Right lobe of liver (tissue), 6 donors: ENCODE measurements at regions not wholly inside any gene's neighbourhood (a gene's known extent, or its start where the extent isn't known, plus 50 kb on each side); places are given as distances from the start of the nearest gene placed in this dataset.

ENCODE experiments used
- ATAC-seq, 4 donors: fragments of 200-7000 bp; cut with Tn5 transposase; one replicate each; pipeline ENCODE4 v1.9.1; 2020; ENCODE audit warnings: mild to moderate bottlenecking in 4 of 4, moderate library complexity in 4 of 4
- DNase-seq, 3 donors: peaks; one replicate each; pipeline ENCODE4 v3.0.0-alpha.2; 2020
- H3K27ac ChIP-seq, 3 donors: fragments of 200-600 bp; one replicate each; pipeline ENCODE4 v1.8.0; 2022
- H3K27me3 ChIP-seq, 2 donors: fragments of 200-600 bp; one replicate each; pipeline ENCODE4 v1.8.0; 2022
- H3K36me3 ChIP-seq, 4 donors: fragments of 200-600 bp; sonication (generic) in 1 of 4; one replicate each; pipeline versions ENCODE4 v1.5.1 to v1.8.0; 2017 to 2022; ENCODE audit warnings: control low read depth in 1 of 4
- H3K4me1 ChIP-seq, 4 donors: fragments of 200-600 bp; sonication (generic) in 1 of 4; one replicate each; pipeline versions ENCODE4 v1.5.1 to v1.8.0; 2017 to 2022; ENCODE audit warnings: control low read depth in 1 of 4
- H3K4me3 ChIP-seq, 3 donors: fragments of 200-600 bp; one replicate each; pipeline ENCODE4 v1.8.0; 2022
- H3K9me3 ChIP-seq, 4 donors: fragments of 200-600 bp; sonication (generic) in 1 of 4; one replicate each; pipeline versions ENCODE4 v1.5.1 to v1.8.0; 2017 to 2022; ENCODE audit warnings: control low read depth in 1 of 4
- CTCF ChIP-seq, 4 donors: fragments of 200-600 bp in 3 of 4; fragments of 450-650 bp in 1 of 4; IDR thresholded peaks; one replicate each; pipeline versions ENCODE4 v1.5.1 to v1.8.0; 2016 to 2022; ENCODE audit warnings: antibody characterized with exemption in 4 of 4, mild to moderate bottlenecking in 2 of 4
- POLR2A ChIP-seq: fragments of 450-650 bp; IDR thresholded peaks from one replicate; pipeline ENCODE4 v1.6.1; 2017; ENCODE audit warnings: antibody characterized with exemption, mild to moderate bottlenecking
- WGBS: methylation state at CpG from one replicate; pipeline ENCODE4 v1.1.6; 2018; ENCODE audit warnings: low coverage, low lambda C conversion rate; ENCODE audit not compliant: insufficient coverage; ENCODE audit errors: missing lambda C conversion rate; 5-methylcytosine and 5-hydroxymethylcytosine counted together
- intact Hi-C, 2 donors: fragments of 100-400 bp; cut with DNase I; formaldehyde crosslinking; loops; one replicate each; pipeline versions ENCODE4 v1.11.2 to v1.14.1; 2022
- donor health status: DM: no; HTN: yes; CAD: no.
- donor health status: DM: no; HTN: no; CAD: no.
- donor health status: DM: no; HTN: no; CAD: no.
- donor health status: DM: no; HTN: yes; CAD: no.
- donor health status: DM: no; HTN: yes; CAD: no.

- 70% methylated on average over 11 of the region's 25 CpGs for WGBS
- ATAC-seq (peak; percentile 8 to 52 (median 24)), DNase-seq (peak; percentile 50 to 67 (median 55))
- intact Hi-C loops: no loop called here
- peaks cover 0 to 6% (median 3%) of the 10 kb centered on the region in 4 donors for H3K4me1 ChIP-seq
- H3K27me3 ChIP-seq: no peaks in the 10 kb centered on the region
- H3K27ac ChIP-seq: peak overlapping the region in 1 of 3 donors; percentile 16
- H3K4me3 ChIP-seq: no peak overlapping the region
- no peaks in the 10 kb centered on the region for H3K9me3 ChIP-seq
- no peaks in the 10 kb centered on the region for H3K36me3 ChIP-seq
- TF ChIP-seq CTCF (IDR thresholded peaks at IDR 0.05) (no peak), POLR2A (no peak)
These were observed 217.8 kb upstream of the GSE1 start for GRCh38 chr16:85395207-85395912.

DNA sequence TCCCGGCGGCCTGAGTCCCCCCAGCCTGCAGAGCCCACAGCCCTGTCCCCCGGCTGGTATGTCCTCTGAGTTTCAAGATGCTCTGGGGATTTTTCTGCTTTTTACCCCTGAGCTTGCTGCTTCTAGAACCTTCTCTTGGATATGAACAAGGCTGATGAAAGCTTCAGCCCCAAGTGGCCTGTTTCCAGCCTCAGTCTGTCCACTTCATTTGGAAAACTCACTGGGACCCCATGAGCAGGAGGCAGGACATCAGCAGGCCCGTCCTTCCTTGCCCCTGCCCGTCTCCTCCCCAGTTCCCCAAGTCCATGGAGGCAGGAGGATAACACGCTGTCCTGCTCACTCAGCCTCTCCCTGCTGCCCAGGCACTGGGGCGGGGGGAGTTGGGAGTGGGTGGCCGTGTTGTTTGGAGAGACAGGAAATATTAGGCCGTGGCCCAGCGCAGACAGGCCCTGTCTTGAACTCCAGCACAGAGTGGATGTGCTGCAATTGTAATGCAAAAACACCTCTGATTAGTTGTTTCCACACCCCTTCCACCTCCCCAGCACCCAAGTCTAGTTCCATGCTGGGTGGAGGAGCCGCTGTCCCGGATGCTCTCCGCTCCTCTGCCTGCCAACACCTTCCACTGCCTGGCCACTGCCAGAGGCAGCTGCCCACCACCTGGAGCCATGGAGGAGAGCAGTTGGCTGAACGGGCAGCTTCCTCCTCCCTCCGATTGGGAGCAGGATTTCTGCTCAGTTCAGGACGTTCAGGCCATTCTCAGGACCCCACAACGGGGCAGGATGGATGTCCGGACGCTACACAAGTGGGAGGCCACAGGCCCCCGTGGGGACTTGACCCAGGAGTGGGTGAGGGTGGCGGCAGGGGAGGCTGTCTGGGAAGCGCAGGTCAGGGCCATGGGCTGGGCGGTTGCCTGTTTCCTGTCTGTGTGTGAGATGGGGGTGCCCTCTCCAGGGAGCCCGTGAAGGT is 216.9 kb upstream of the GSE1 start:
- H3K27me3 ChIP-seq: no peaks in the 10 kb centered on the region
- peak overlapping the region in 1 of 3 donors; percentile 16 for H3K27ac ChIP-seq
- no peak for TF ChIP-seq CTCF (IDR thresholded peaks at IDR 0.05)
- TF ChIP-seq POLR2A: no peak
- no peak overlapping the region for H3K4me3 ChIP-seq
- intact Hi-C loops: no loop called here
- H3K4me1 ChIP-seq: peaks cover 0 to 4% (median 0%) of the 10 kb centered on the region in 4 donors
- no peaks in the 10 kb centered on the region for H3K9me3 ChIP-seq
- DNase-seq (peak in 2 of 3 donors; percentile 41 to 52), ATAC-seq (peak in 2 of 4 donors; percentile 7 to 11)
- WGBS: 59% methylated on average over 7 of the region's 24 CpGs
- H3K36me3 ChIP-seq: no peaks in the 10 kb centered on the region

DNA sequence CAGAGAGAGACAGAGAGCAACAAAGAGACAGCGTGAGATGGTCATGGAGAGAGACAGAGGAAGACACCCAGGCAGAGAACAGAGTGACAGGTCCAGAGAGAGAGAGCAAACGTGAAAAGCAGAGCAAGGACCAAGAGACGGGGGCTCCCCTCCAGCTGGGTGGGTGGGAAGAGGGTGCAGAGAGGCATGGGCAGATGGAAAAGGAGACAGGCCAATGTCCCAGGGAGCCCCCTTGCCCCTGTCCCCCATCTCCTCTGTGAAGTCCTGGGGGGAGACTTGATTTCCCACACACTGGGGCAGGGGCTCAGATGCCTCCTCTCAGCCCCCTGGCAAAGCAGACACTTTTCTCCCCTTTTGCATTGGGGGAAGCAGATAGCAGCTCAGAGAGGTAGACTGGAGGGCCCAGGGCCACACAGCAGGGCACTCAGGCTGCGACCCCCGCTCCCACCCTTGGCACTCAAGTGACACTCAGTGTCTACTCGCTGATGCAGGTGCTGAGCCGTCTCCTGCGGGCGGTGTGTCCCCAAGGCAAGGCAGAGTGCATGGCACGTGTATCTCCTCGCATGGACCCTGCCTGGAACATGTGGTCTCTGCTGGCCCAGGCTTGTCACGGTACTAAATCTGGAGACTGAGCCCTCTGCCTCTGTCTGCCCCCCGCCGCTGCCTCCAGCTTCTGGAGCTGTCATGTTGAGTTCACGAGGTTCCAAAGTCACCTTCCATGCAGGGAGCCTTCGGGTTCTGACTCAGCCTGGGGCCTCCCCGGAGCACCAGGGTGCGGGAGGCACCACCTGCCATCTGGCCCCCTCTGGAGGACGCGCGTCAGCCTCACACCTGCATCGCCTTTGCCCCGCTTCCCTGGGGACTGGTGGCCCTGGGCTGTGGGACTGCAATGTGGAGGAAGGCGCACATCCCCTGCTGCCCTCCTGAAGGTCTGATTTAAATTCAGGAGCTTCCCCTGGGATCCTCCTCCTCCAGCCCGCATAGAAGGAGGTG is 215.9 kb upstream of the GSE1 start:
- no peak for ATAC-seq
- no peak overlapping the region for H3K4me3 ChIP-seq
- H3K36me3 ChIP-seq: no peaks in the 10 kb centered on the region
- no peaks in the 10 kb centered on the region for H3K9me3 ChIP-seq
- intact Hi-C loops: no loop called here
- WGBS: 50% methylated on average over 2 of the region's 25 CpGs
- H3K27me3 ChIP-seq: no peaks in the 10 kb centered on the region
- TF ChIP-seq CTCF (IDR thresholded peaks at IDR 0.05): no peak
- TF ChIP-seq POLR2A: no peak
- peak in 2 of 3 donors; percentile 39 to 44 for DNase-seq
- no peak overlapping the region for H3K27ac ChIP-seq
- peaks cover 0 to 4% (median 0%) of the 10 kb centered on the region in 4 donors for H3K4me1 ChIP-seq

DNA sequence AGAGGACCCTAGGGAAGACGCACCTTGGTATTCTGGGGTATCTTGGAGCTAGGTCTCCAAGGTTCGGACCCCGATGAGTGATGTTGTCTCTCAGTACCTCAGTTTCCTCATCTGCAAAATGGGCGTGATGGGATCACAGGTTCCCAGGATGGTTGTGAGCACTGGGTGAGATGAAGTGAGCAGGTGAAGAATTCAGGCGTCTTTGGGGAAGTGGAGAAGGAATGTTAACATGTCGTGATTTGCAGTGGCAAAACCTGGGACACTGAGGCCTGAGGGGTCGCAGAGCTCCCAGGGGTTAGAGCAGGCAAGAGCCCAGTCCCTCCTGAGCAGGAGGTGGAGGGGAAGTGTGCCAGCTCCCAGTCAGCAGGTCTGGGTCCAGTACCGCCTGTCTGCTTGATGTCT is 215.1 kb upstream of the GSE1 start:
- DNase-seq: peak in 1 of 3 donors; percentile 35

More for the DNA sequence above, 215.1 kb upstream of the GSE1 start:
- H3K36me3 ChIP-seq: no peaks in the 10 kb centered on the region
- no peak overlapping the region for H3K27ac ChIP-seq
- no peak overlapping the region for H3K4me3 ChIP-seq
- no peak for ATAC-seq
- H3K4me1 ChIP-seq: peaks cover 0 to 4% (median 0%) of the 10 kb centered on the region in 4 donors
- intact Hi-C loops: no loop called here
- no peaks in the 10 kb centered on the region for H3K27me3 ChIP-seq
- H3K9me3 ChIP-seq: no peaks in the 10 kb centered on the region
- TF ChIP-seq POLR2A: no peak
- TF ChIP-seq CTCF (IDR thresholded peaks at IDR 0.05): no peak
- WGBS: 79% methylated on average over 5 of the region's 8 CpGs
